GM12864 (cell line): ENCODE measurements at regions not wholly inside any gene's neighbourhood (a gene's known extent, or its start where the extent isn't known, plus 50 kb on each side); places are given as distances from the start of the nearest gene placed in this dataset.

Experiments used
- DNase-seq: peaks from one replicate; pipeline ENCODE4 v3.0.0-alpha.2; 2011; ENCODE audit warnings: low read depth
- H3K4me3 ChIP-seq: 2 replicates; pipeline ENCODE4 v1.5.1; 2011; ENCODE audit warnings: mild to moderate bottlenecking, low read depth, low read length, control low read depth
- TF ChIP-seq, protein P1 (sequence below): IDR thresholded peaks from 2 replicates; pipeline ENCODE4 v1.5.1; 2011; ENCODE audit warnings: low read depth, mild to moderate bottlenecking, moderate library complexity, low read length, control low read depth, inconsistent platforms; ENCODE audit errors: missing control alignments

DNA sequence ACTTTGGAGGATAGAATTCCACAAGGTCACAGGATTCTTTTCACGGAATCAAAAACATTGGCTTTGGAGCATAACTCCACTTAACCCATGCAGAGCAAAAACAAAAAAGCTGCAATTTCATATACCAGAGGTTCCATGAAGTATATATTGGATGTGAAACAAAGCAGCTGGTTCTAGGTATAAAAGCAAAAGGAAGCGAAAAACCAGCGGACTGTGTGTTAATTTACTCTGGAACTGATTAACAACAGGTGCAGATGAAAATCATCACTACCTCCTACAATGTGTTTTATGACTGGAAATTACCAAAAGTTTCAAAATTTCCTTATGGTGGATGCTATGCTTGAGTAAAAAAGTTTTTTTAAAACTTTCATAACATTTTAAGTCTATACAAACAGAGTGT is 54.4 kb upstream of the LINC00305 start:
- H3K4me3 ChIP-seq = no peak overlapping the region
- TF ChIP-seq, protein P1, sequence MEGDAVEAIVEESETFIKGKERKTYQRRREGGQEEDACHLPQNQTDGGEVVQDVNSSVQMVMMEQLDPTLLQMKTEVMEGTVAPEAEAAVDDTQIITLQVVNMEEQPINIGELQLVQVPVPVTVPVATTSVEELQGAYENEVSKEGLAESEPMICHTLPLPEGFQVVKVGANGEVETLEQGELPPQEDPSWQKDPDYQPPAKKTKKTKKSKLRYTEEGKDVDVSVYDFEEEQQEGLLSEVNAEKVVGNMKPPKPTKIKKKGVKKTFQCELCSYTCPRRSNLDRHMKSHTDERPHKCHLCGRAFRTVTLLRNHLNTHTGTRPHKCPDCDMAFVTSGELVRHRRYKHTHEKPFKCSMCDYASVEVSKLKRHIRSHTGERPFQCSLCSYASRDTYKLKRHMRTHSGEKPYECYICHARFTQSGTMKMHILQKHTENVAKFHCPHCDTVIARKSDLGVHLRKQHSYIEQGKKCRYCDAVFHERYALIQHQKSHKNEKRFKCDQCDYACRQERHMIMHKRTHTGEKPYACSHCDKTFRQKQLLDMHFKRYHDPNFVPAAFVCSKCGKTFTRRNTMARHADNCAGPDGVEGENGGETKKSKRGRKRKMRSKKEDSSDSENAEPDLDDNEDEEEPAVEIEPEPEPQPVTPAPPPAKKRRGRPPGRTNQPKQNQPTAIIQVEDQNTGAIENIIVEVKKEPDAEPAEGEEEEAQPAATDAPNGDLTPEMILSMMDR = no peak
- no peak for DNase-seq

DNA sequence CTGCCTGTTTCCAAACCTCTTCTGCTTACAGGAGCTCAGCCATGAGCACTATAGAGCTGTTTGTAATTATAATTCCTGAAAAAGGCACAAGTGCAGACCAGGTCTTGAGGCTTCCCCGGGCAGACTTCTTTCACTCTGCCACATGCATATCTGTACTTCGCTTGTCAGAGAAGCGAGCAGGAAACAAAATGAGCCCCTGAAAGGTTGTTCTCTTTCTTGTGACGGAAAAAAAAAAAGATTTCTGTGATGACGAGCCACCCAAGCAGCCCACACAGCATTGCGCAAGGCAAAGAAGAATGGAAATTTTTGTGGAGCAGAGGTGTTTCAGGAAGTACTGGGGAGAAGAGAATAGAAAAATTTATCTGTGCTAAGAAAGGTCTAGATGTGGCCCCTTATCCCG is 54.0 kb upstream of the LINC00305 start:
- no peak overlapping the region for H3K4me3 ChIP-seq
- TF ChIP-seq, protein P1 = no peak
- no peak for DNase-seq

DNA sequence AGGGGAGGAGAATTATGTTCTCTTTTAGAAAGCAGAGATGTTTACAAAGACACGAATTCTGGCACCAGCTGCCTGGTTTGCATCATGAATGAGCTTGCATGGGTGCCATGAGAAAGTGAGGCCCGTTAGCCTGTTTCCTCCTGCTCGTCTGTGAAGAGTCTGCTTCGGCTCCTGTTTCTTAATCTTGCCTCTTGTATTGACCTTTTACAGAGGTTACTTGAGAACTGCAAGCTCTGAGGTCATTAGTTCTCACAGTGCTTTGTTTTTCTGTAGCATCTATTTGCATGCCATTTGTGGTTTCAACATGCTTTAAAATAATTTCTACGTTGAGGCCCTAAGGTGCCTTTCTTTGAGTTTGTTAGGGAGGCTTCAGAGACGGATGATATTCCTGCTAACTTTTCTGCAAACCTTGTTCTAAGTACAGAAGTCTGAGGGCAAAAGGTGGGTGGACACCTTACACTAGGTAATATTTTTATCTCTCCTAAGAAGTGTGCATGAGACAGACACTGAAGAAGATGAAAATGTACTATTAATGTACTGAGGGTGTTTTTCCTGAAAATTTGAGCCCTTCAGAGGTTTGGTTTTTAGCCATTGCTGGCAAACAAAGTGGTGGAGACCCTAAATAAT is 53.4 kb upstream of the LINC00305 start:
- H3K4me3 ChIP-seq = no peak overlapping the region
- no peak for DNase-seq
- TF ChIP-seq, protein P1 = no peak

GRCh38 chr18:64201781-64202180 is 52.9 kb upstream of the LINC00305 start:
- TF ChIP-seq, protein P1 = no peak
- no peak for DNase-seq

DNA sequence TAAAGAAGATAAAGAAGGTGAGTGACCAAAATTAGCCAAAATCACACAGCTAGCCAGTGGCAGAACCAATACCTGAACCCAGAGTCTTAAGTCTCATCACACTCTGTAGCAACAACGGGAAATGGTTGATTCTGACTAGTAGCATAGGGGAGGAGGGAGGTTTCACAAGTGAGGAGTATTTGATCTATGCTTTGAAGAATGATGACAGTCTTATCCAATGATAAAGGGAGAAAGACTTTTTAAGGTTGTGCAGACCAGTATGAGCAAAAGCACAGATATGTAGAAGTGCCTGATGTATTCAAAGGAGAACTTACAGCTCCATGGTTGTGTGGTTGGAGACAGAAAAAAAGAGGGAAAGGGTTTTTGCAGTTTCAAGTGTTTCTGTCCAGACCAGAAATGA is 50.7 kb upstream of the LINC00305 start:
- TF ChIP-seq, protein P1 = no peak
- H3K4me3 ChIP-seq = no peak overlapping the region
- DNase-seq = no peak

More at GRCh38 chr18:64201781-64202180, 52.9 kb upstream of the LINC00305 start:
- H3K4me3 ChIP-seq = no peak overlapping the region
